ENCODE measurements at regions not wholly inside any gene's neighbourhood (a gene's known extent, or its start where the extent isn't known, plus 50 kb on each side); places are given as distances from the start of the nearest gene placed in this dataset.

GRCh38 chr12:124457287-124458219, 109.9 kb downstream of the NCOR2 start:
- no peak for DNase-seq

DNA sequence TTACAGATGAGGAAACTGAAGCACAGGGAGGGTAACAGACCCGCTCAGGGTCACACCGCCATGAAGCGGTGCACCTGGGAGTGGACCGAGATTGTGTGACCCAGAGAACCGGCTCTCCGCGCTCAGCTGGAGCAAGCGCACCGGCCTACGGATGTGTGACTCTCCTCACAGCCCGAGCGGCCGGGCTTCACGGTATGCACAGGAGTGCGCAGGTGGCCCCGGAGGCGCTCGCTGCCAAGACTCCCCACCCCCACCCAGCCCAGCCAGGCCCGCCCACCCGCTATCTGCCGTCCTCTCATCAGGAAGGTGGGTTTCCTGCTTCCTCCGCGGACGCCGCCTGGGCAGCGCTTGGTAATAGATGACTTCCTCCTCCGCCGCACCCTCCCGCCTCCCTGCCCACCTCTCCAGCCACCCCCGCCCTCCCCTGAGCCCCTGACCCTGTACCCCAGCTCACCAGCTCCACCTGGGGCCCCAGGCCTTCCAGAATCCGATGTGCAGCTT, 110.7 kb downstream of the NCOR2 start:
- no peak for DNase-seq

DNA sequence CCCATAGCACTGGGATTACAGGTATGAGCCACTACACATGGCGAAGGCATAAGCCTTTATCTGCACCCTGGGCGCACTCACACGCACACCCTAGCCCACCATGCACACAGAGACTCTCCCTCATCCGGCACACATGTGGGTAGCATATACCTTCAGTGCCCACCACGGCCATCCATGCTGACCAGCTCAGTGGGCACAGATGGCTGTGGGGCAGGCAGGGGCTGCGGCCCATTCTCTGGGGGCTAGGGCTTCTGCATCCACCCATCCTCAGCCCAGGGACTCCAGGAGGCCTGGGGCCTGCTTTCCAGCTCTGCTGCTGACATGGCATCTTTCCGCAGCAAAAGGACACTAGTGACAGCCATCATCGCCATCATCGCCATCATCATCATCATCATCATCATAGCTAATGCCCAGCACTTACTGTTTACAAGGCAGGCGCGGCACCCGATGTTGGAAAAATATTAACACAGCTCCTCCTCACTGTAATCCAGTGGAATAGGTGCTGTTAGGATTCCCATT, 111.2 kb downstream of the NCOR2 start:
- DNase-seq = no peak

DNA sequence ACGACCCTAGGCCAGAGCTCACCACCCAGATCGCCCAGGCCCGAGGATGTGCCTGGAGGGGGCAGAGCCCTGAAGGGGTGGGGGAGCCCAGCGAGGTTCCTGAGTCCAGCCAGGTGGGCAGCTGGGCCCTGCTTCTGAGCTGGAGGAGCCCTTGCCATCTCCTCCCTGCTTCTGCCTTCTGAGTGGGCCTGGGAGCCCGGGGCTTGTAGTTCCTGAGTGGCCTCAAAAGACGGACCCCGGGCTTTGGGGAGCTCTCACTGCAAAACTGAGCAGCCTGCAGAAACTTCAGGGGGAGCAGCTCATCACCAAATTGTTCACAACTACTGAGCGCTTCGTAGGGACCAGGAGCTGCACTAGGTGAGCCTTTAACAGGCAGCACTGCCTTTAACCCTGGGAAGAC, 112.1 kb downstream of the NCOR2 start:
- DNase-seq = no peak

DNA sequence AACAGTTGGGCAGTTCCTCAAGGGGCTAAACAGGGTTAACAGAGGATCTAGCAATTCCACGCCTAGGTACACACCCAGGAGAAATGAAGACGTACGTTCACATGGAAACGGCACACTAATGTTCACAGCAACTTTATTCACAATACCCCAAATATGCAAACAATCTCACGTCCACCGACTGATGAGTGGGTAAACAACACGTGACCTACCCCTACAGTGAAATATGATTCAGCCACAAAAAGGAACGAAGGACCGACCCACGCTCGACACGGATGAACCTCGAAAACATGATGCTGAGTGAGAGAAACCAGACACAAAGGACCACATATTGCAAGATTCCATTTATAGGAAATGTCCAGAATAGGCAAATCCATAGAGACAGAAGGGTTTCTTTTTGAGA, 112.7 kb downstream of the NCOR2 start:
- DNase-seq = no peak

DNA sequence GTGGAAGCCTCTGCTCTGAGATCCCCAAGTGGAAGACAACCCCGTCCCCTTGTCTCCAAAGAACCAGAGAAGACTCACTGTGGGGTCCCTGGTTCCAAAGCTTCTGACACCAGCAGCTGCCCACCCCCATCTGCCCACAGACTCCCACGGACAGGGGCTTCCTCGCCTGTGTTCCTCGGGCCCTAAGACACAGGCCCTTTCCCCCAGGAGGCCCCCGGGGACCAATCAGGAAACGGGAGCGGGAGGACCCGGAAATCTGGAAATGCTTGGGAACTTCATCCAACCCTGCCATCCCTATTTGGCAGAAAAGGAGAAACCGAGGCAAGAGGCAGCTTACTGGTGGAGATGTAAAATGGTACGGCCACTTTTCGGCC, 113.1 kb downstream of the NCOR2 start:
- DNase-seq = no peak

GRCh38 chr12:124453419-124454351, 113.7 kb downstream of the NCOR2 start:
- no peak for DNase-seq

- DNase-seq = no peak
These were observed 114.7 kb downstream of the NCOR2 start for GRCh38 chr12:124452576-124453331.

DNA sequence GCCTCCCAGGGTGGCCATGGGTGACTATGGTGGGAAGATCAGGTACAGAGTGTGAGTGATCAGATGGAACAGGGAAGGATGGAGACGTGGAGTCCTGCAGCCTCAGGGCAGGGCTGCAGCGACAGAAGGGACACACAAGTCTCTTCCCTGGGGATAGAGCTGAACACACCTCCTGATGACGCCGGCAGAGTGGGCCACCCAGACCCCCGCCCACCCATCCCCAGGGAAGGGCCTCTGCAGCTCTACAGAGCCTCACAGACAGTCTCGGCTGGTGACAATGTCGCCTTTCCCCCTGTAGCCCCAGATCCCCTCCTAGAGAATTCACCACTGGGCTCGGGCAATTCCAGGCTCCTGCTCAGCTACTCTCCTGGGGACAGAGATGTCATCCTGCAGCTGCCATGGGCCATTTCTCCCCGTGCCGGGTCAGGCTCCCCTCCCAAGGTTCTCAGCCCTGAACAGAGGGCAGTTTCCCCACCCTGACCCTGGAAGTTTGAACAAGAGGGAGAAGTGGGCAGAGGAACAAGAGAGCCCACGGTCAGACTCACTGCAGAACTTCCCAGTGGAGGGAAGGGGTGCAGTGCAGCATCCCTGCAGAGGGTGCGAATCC, 115.7 kb downstream of the NCOR2 start:
- no peak for DNase-seq

DNA sequence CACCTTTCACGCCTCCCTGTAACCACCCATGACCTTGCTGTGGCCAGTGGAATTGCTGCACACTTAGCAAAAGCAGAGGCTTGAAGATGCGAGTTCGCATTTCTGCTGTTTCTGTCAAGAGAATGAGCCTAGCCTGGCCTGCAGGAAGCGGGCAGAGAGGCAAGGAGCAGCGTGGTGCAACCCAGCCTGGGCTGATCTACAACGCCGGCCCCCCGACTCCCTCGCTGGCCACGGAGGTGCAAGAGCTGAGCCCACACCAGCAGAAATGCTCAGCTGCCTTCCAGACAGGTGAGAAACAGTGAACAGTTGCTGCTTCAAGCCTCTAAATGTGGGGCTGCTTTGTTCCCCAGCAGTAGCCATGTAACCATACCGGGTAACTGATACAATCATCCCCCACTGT, 116.4 kb downstream of the NCOR2 start:
- DNase-seq = no peak

DNA sequence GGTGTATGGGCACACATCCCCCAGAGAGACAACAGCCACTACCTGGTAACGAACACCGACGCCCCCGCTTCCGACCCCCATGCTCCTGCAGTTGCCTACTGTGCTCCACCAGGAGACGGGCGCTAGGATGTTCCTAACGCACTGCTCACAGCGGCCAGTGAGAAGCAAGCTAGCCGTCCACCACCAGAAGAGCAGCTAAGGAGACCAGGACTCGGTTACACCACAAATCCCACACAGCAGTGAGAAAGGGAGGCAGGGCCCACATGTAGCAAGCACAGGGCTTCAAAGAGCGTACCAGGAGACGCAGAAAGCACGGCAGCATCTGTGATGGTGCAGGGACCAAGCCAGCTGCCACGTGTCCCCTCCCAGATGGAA, 117.0 kb downstream of the NCOR2 start:
- no peak for DNase-seq

- DNase-seq = no peak
These were observed 117.6 kb downstream of the NCOR2 start for GRCh38 chr12:124449623-124450375.

GRCh38 chr12:124448955-124449622, 118.3 kb downstream of the NCOR2 start:
- DNase-seq = no peak

GRCh38 chr12:124448241-124448954, 119.0 kb downstream of the NCOR2 start:
- DNase-seq = no peak

DNA sequence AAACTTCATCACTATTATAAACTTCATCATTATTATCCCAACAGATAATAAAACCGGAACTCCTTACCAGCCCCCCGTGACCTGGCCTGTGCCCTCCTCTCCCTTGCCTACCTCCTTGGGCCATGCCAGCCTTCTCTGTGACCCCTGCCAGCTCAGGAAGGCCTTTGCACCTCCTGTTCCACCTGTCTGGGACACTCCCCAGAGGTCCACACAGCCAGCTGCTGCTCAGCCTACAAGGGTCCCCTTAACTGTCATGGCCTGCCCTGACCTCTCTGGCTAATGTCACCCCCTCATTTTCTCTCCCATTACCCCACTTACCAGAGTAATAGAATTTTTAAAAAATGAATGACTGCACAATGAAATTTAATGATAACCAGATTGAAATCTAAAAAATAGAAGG, 121.0 kb downstream of the NCOR2 start:
- DNase-seq = no peak

DNA sequence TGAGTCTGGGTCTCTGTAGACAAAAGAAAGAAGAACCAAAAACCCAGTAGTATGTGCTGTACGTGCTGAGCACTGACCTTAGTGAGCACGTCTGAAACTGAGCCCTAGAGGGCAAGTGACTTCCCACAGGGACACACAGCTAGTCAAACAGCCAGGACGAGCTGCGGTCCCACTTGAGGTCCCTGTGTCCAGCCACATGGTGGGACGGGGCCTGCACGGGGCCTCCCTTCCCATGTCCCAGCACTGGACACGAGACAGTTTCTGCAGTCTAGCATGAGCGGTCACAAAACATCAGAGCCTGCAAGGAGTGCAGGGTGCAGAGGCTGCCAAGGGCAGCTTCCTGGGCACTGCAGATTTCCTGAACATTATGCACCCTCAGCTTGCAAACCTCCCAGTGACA, 121.6 kb downstream of the NCOR2 start:
- DNase-seq = no peak

DNA sequence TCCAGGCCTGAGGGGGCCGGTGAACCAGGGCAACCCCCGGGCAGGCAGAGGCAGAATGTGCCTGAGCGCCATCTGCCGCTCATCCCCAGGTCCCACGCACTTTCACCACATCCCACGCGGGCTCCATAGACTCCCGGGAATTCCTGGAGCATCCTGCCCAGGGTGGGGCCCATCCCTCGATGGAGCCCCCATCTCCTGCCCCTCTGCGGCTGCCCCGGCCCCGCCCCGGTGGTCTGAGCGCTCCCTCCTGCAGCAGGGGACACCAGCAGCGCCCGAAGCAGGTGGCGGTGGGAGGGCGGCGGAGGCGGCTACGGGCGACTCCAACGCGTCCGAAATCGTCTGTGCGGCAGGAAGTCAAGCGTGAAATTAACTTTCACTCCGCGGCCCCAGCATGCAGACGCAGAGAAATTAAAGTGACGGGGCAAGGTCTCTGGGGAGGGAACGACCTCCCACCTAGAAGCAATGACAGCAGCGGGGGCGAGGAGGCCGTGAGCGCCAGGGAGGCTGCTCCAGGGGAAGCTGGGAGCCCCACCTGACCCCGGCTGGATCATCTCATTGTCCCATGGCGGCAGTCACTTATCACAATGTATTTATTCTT, 122.2 kb downstream of the NCOR2 start:
- no peak for DNase-seq

DNA sequence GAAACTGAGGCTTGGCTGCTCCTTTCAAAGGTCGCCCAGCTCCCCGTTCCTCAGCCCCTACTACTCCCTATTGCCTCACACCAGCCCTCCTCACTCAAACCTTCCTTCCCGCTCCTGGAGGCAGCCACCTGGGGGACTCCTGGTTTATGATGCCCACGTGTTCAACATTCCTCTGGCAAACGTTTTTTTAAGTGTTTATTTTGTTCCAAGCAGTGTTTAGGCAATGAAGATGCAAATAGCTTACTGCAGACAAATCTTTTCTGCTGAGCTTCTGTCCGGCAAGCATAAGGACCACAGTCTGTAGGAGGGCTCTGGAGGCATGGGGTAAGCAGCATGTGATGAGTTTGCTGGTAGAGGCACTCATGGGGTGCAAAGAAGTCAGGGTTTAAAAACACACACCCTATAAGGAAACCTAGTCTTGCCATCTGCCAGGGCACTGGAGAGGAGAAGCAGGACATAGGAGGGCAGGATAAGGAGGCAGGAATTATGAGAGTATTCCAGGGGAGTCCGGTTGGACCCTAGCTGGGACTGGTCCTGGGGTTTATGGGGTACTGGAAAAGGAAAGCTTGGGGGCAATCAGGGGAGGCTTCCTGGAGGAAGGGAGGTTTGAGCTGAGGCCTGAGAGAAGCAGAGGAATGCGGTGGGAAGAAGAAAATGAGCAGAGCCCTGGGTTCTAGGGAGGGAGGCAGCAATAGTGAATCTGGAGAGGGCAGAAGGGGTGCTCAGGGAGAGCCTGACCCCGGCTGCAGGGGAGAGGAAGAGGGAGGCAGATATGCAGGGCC, 123.3 kb downstream of the NCOR2 start:
- no peak for DNase-seq

Measured in NCI-H1048 (cell line).